Liver (tissue), 3 donors: ENCODE measurements at regions not wholly inside any gene's neighbourhood (a gene's known extent, or its start where the extent isn't known, plus 50 kb on each side); places are given as distances from the start of the nearest gene placed in this dataset.

Source experiments
- CTCF ChIP-seq: fragments of 150-350 bp; IDR thresholded peaks from 2 replicates; pipeline ENCODE4 v1.5.1; 2017; ENCODE audit warnings: improper control_type of control experiment, low read depth, low read length; ENCODE audit not compliant: missing input control
- EGR1 ChIP-seq, 2 donors: IDR thresholded peaks; 2 replicates each; pipeline ENCODE4 v1.6.1; 2016 to 2018; ENCODE audit warnings: antibody characterized with exemption in 2 of 2, low read depth in 2 of 2
- FOXA1 ChIP-seq: IDR thresholded peaks from 2 replicates; pipeline ENCODE4 v1.6.1; 2016; ENCODE audit warnings: antibody characterized with exemption
- GABPA ChIP-seq, 2 donors: IDR thresholded peaks in 1 of 2; conservative IDR thresholded peaks in 1 of 2; 2 replicates each; pipeline ENCODE4 v1.6.1; 2016; ENCODE audit warnings: antibody characterized with exemption in 2 of 2, mild to moderate bottlenecking in 1 of 2, moderate library complexity in 1 of 2
- HNF4A ChIP-seq, 2 donors: conservative IDR thresholded peaks; 2 replicates each; pipeline ENCODE4 v1.6.1; 2016; ENCODE audit warnings: antibody characterized with exemption in 2 of 2, mild to moderate bottlenecking in 2 of 2
- HNF4G ChIP-seq: IDR thresholded peaks from 2 replicates; pipeline ENCODE4 v1.6.1; 2016; ENCODE audit warnings: antibody characterized with exemption
- JUND ChIP-seq, 2 donors: IDR thresholded peaks; 2 replicates each; pipeline ENCODE4 v1.6.1; 2016; ENCODE audit warnings: antibody characterized with exemption in 2 of 2
- RAD21 ChIP-seq, 2 donors: IDR thresholded peaks; 2 replicates each; pipeline ENCODE4 v1.6.1; 2016; ENCODE audit warnings: antibody characterized with exemption in 2 of 2, mild to moderate bottlenecking in 2 of 2
- TAF1 ChIP-seq: conservative IDR thresholded peaks from 2 replicates; pipeline ENCODE4 v1.6.1; 2016; ENCODE audit warnings: antibody characterized with exemption, mild to moderate bottlenecking
- YY1 ChIP-seq: IDR thresholded peaks from 2 replicates; pipeline ENCODE4 v1.6.1; 2016; ENCODE audit warnings: antibody characterized with exemption, mild to moderate bottlenecking
- TF ChIP-seq, protein P1 (sequence below): IDR thresholded peaks from 2 replicates; pipeline ENCODE4 v1.6.1; 2016; ENCODE audit warnings: antibody characterized with exemption, mild to moderate bottlenecking
- TF ChIP-seq, protein P2 (sequence below): IDR thresholded peaks from 2 replicates; pipeline ENCODE4 v1.6.1; 2016; ENCODE audit warnings: antibody characterized with exemption
- TF ChIP-seq, protein P3 (sequence below): IDR thresholded peaks from 2 replicates; pipeline ENCODE4 v1.6.1; 2016; ENCODE audit warnings: antibody characterized with exemption
- TF ChIP-seq, protein P4 (sequence below): IDR thresholded peaks from 2 replicates; pipeline ENCODE4 v1.6.1; 2016; ENCODE audit warnings: antibody characterized with exemption
- donor health status: healthy.
- donor health status: healthy.

- TF ChIP-seq CTCF, result no peak
- TF ChIP-seq, protein P1, sequence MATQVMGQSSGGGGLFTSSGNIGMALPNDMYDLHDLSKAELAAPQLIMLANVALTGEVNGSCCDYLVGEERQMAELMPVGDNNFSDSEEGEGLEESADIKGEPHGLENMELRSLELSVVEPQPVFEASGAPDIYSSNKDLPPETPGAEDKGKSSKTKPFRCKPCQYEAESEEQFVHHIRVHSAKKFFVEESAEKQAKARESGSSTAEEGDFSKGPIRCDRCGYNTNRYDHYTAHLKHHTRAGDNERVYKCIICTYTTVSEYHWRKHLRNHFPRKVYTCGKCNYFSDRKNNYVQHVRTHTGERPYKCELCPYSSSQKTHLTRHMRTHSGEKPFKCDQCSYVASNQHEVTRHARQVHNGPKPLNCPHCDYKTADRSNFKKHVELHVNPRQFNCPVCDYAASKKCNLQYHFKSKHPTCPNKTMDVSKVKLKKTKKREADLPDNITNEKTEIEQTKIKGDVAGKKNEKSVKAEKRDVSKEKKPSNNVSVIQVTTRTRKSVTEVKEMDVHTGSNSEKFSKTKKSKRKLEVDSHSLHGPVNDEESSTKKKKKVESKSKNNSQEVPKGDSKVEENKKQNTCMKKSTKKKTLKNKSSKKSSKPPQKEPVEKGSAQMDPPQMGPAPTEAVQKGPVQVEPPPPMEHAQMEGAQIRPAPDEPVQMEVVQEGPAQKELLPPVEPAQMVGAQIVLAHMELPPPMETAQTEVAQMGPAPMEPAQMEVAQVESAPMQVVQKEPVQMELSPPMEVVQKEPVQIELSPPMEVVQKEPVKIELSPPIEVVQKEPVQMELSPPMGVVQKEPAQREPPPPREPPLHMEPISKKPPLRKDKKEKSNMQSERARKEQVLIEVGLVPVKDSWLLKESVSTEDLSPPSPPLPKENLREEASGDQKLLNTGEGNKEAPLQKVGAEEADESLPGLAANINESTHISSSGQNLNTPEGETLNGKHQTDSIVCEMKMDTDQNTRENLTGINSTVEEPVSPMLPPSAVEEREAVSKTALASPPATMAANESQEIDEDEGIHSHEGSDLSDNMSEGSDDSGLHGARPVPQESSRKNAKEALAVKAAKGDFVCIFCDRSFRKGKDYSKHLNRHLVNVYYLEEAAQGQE, result no peak
- TF ChIP-seq TAF1, result no peak
- no peak for TF ChIP-seq HNF4G
- no peak for TF ChIP-seq RAD21 (IDR thresholded peaks at IDR 0.05)
- TF ChIP-seq, protein P2, sequence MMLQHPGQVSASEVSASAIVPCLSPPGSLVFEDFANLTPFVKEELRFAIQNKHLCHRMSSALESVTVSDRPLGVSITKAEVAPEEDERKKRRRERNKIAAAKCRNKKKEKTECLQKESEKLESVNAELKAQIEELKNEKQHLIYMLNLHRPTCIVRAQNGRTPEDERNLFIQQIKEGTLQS, result no peak
- TF ChIP-seq YY1, result no peak
- TF ChIP-seq EGR1 (IDR thresholded peaks at IDR 0.05; ENCODE audit: low read depth in 2 of 2), result no peak
- TF ChIP-seq, protein P3, sequence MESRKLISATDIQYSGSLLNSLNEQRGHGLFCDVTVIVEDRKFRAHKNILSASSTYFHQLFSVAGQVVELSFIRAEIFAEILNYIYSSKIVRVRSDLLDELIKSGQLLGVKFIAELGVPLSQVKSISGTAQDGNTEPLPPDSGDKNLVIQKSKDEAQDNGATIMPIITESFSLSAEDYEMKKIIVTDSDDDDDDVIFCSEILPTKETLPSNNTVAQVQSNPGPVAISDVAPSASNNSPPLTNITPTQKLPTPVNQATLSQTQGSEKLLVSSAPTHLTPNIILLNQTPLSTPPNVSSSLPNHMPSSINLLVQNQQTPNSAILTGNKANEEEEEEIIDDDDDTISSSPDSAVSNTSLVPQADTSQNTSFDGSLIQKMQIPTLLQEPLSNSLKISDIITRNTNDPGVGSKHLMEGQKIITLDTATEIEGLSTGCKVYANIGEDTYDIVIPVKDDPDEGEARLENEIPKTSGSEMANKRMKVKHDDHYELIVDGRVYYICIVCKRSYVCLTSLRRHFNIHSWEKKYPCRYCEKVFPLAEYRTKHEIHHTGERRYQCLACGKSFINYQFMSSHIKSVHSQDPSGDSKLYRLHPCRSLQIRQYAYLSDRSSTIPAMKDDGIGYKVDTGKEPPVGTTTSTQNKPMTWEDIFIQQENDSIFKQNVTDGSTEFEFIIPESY, result no peak
- no peak for TF ChIP-seq FOXA1
- no peak for TF ChIP-seq JUND (IDR thresholded peaks at IDR 0.05)
- no peak for TF ChIP-seq GABPA (IDR thresholded peaks at IDR 0.05 in 1 of 2, conservative IDR thresholded peaks at IDR 0.05 in 1 of 2)
- no peak for TF ChIP-seq HNF4A (conservative IDR thresholded peaks at IDR 0.05)
- TF ChIP-seq, protein P4, sequence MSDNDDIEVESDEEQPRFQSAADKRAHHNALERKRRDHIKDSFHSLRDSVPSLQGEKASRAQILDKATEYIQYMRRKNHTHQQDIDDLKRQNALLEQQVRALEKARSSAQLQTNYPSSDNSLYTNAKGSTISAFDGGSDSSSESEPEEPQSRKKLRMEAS, result no peak
Measured at GRCh38 chr3:72565593-72565992, 282.7 kb downstream of the SHQ1 start.
